SH-SY5Y (cell line): ENCODE measurements at regions not wholly inside any gene's neighbourhood (a gene's known extent, or its start where the extent isn't known, plus 50 kb on each side); places are given as distances from the start of the nearest gene placed in this dataset.

Experiments used
- GATA2 ChIP-seq: IDR thresholded peaks from 2 replicates; pipeline ENCODE4 v1.6.1; 2011; ENCODE audit warnings: mild to moderate bottlenecking, low read depth, low read length
- GATA3 ChIP-seq: IDR thresholded peaks from 2 replicates; pipeline ENCODE4 v1.6.1; 2011; ENCODE audit warnings: low read depth, mild to moderate bottlenecking, low read length, moderate library complexity

GRCh38 chr5:18533137-18533536 is 898.9 kb downstream of the TAF11L14 start:
- no peak for TF ChIP-seq GATA2
- TF ChIP-seq GATA3 = no peak

- TF ChIP-seq GATA3 (no peak), GATA2 (no peak)
These were observed 899.9 kb downstream of the TAF11L14 start for GRCh38 chr5:18534119-18534518.

GRCh38 chr5:18544421-18544820 is 910.2 kb downstream of the TAF11L14 start:
- TF ChIP-seq GATA3 = no peak
- TF ChIP-seq GATA2 = no peak

- TF ChIP-seq GATA2 (no peak), GATA3 (no peak)
These were observed 912.3 kb downstream of the TAF11L14 start for GRCh38 chr5:18546591-18546990.

- TF ChIP-seq GATA2 = no peak
These were observed 917.5 kb downstream of the TAF11L14 start for GRCh38 chr5:18551716-18552115.

GRCh38 chr5:18553269-18553668 is 919.0 kb downstream of the TAF11L14 start:
- TF ChIP-seq GATA2 (no peak), GATA3 (no peak)

- TF ChIP-seq GATA2 (no peak), GATA3 (no peak)
These were observed 926.3 kb downstream of the TAF11L14 start for GRCh38 chr5:18560602-18561001.

- TF ChIP-seq GATA2 = no peak
- TF ChIP-seq GATA3 = no peak
These were observed 929.6 kb downstream of the TAF11L14 start for GRCh38 chr5:18563853-18564252.

GRCh38 chr5:18566671-18567070 is 932.4 kb downstream of the TAF11L14 start:
- TF ChIP-seq GATA2 (no peak), GATA3 (no peak)

GRCh38 chr5:18576586-18576985 is 942.3 kb downstream of the TAF11L14 start:
- TF ChIP-seq GATA3 (no peak), GATA2 (no peak)

GRCh38 chr5:18601185-18601584 is 966.9 kb downstream of the TAF11L14 start:
- no peak for TF ChIP-seq GATA2
- TF ChIP-seq GATA3 = no peak

- TF ChIP-seq GATA2 (no peak), GATA3 (no peak)
These were observed 968.1 kb downstream of the TAF11L14 start for GRCh38 chr5:18602402-18602801.

- TF ChIP-seq GATA2 (no peak), GATA3 (no peak)
These were observed 970.9 kb downstream of the TAF11L14 start for GRCh38 chr5:18605186-18605585.

GRCh38 chr5:18607570-18607969 is 973.3 kb downstream of the TAF11L14 start:
- TF ChIP-seq GATA3 (no peak), GATA2 (no peak)

GRCh38 chr5:18630458-18631045 is 996.3 kb downstream of the TAF11L14 start:
- TF ChIP-seq GATA3 = no peak
- TF ChIP-seq GATA2 = no peak

GRCh38 chr5:18652404-18653215 is 1018.4 kb downstream of the TAF11L14 start:
- TF ChIP-seq GATA2 = no peak
- TF ChIP-seq GATA3 = no peak
